ENCODE measurements at regions not wholly inside any gene's neighbourhood (a gene's known extent, or its start where the extent isn't known, plus 50 kb on each side); places are given as distances from the start of the nearest gene placed in this dataset.

DNA sequence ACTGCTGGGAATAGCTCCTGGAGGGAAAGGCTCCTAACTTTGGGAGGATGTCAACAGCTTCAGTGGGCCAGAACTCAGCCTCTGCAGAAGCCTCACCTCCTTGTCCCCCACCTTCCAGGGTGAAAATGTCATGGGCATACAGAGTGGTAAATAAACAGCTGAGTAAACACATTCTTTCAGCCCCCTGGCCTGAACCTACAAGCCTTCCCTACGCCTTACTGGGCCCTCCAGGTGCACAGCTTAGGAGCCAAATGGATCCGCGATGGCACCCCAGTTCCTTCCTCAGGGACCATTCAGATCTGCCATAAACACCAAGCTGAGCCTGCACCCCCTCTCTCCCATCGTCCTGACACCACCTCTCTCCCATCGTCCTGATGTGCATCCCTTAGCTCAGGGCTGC is 126.2 kb upstream of the IGF1R start:
- WGBS (ENCODE audit: insufficient coverage, insufficient read length), result no CpG with 5 or more reads among the region's 5 CpGs
- H3K36me3 ChIP-seq (ENCODE audit: control insufficient read depth, insufficient read depth, low read length), result no peaks in the 10 kb centered on the region

DNA sequence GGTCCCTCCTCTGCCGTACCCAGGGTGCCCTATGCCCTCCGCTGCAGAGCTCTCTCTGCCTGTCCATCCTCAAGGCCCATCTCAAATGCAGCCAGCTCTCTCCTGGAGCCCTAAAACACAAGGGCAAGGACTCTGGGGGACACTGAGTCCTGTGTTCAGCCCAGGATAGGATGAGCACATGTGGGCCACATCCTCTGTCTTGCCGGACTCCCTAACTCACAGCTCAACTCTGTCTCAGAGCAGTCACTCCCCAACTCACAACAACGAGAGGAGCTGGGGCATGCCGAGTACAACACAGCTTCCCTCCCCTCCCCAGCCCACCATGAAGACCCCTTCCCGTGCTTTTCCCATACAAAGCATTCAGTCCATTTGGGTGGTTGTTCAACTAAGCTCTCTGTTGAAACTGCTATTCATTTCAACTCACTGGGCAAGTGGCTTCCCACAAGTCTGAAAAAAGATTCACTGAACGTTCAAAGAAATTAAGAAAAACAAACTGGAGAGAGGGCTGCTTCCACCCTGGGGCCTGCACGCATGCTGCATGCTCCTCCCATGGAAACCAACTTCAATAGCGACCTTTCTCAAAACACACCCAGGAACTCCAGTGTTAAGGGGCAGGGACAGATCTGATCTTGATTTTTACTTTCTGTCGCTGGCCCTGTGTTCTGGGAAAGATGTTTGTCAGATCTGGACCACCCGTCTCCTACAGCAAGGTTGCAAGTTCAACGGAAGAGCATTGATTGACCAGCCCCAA is 124.3 kb upstream of the IGF1R start:
- H3K9me3 ChIP-seq (ENCODE audit: control insufficient read depth, insufficient read depth, low read length), result no peaks in the 10 kb centered on the region
- no peak overlapping the region for H3K4me3 ChIP-seq (ENCODE audit: low read length)
- no CpG with 5 or more reads among the region's 12 CpGs for WGBS (ENCODE audit: insufficient coverage, insufficient read length)
- DNase-seq (ENCODE audit: low read depth, low spot score), result no peak
- H3K27me3 ChIP-seq (ENCODE audit: control insufficient read depth, insufficient read depth, low read length), result no peaks in the 10 kb centered on the region
- no peaks in the 10 kb centered on the region for H3K36me3 ChIP-seq (ENCODE audit: control insufficient read depth, insufficient read depth, low read length)
- no peak overlapping the region for H3K27ac ChIP-seq (ENCODE audit: low read length)
- peaks cover 1% of the 10 kb centered on the region; the same call in 1 of the 2 replicates for H3K4me1 ChIP-seq (ENCODE audit: control insufficient read depth, insufficient read depth, low read length)

More for the DNA sequence above, 126.2 kb upstream of the IGF1R start:
- peaks cover 1% of the 10 kb centered on the region; the same call in 1 of the 2 replicates for H3K4me1 ChIP-seq (ENCODE audit: control insufficient read depth, insufficient read depth, low read length)
- H3K27me3 ChIP-seq (ENCODE audit: control insufficient read depth, insufficient read depth, low read length), result no peaks in the 10 kb centered on the region
- H3K9me3 ChIP-seq (ENCODE audit: control insufficient read depth, insufficient read depth, low read length), result no peaks in the 10 kb centered on the region
- no peak for DNase-seq (ENCODE audit: low read depth, low spot score)
- H3K4me3 ChIP-seq (ENCODE audit: low read length), result no peak overlapping the region
- no peak overlapping the region for H3K27ac ChIP-seq (ENCODE audit: low read length)

DNA sequence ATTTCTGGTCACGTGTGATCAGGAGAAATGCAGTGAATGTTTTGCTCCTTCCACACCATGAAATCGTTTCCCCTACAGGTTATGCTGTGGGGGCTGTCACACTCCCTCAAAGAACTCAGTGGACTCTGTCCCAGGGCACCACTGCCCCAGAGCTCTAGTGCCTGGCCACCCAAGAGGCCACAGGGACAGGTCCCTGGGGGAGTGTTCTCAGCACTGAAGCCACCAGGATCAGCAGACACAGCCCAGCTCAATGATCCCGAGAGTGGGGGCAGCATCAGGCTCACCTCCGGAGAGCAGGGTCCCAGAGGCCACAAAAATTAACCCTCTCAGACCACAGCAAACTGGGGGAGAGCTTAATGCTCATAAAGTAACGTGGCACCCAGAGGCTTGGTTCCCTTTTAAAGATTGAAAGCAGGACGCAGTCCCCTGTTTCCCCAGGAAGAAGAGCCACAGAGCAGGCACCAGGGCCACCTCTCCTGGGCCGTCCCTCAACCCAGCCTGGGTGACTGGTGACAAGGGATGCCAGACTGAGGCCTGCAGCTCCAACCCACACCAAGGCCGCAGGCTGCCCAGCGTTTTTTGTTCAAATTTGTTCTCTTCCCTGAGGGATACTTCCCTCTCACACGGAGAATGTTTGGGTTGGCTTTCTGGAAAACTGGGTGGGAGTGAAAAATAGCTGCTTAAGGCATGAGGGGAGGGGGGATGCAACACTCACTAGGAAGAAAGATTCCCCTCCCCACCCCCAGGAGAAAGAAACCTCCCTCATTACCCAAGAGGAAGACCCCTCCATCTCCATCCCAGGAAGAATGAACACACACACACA is 123.3 kb upstream of the IGF1R start:
- Histone ChIP-seq H3K9me3 (ENCODE audit: control insufficient read depth, insufficient read depth, low read length) (no peaks in the 10 kb centered on the region), H3K36me3 (ENCODE audit: control insufficient read depth, insufficient read depth, low read length) (no peaks in the 10 kb centered on the region), H3K4me1 (ENCODE audit: control insufficient read depth, insufficient read depth, low read length) (peaks cover 1% of the 10 kb centered on the region; the same call in 1 of the 2 replicates), H3K27me3 (ENCODE audit: control insufficient read depth, insufficient read depth, low read length) (no peaks in the 10 kb centered on the region), H3K4me3 (ENCODE audit: low read length) (no peak overlapping the region), H3K27ac (ENCODE audit: low read length) (no peak overlapping the region)
- DNase-seq (ENCODE audit: low read depth, low spot score), result no peak
- no CpG with 5 or more reads among the region's 10 CpGs for WGBS (ENCODE audit: insufficient coverage, insufficient read length)

DNA sequence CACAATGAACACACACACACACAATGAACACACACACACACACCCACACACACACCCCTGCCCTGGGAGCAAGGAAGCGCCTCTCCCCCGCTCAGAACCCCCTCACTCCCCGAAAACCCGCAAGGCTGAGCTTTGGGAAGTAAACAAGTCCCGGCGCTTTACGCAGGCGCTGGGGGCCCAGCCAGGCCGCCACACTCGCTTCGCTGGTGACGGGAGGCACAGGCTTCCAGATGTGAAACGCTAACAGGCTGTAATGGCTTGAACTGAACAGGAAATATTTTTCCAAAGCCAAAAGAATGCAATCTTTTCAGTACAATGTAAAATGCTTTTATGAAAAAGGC is 122.7 kb upstream of the IGF1R start:
- Histone ChIP-seq H3K36me3 (ENCODE audit: control insufficient read depth, insufficient read depth, low read length) (no peaks in the 10 kb centered on the region), H3K27me3 (ENCODE audit: control insufficient read depth, insufficient read depth, low read length) (no peaks in the 10 kb centered on the region), H3K27ac (ENCODE audit: low read length) (no peak overlapping the region), H3K4me1 (ENCODE audit: control insufficient read depth, insufficient read depth, low read length) (peaks cover 1% of the 10 kb centered on the region; the same call in 1 of the 2 replicates), H3K9me3 (ENCODE audit: control insufficient read depth, insufficient read depth, low read length) (no peaks in the 10 kb centered on the region), H3K4me3 (ENCODE audit: low read length) (no peak overlapping the region)
- no CpG with 5 or more reads among the region's 13 CpGs for WGBS (ENCODE audit: insufficient coverage, insufficient read length)
- DNase-seq (ENCODE audit: low read depth, low spot score), result no peak

DNA sequence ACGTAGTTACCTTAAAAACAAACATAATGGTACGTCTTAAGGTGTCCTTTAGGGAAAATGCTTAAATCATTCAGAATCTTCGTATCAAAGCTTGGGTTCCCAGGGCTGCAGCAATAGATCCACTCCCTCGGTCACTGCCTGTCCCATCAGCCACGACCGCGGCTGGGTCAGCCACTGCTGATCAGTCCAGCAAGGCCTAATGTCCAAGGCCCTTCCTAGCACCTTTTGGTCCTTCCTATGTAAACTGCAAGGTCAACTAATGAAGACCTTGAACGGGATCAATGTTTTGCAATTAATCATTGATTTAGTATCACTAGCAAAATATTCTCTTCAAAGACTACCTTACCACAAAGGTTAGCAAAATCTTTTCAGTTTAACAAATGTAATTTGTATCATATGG is 122.2 kb upstream of the IGF1R start:
- no peaks in the 10 kb centered on the region for H3K36me3 ChIP-seq (ENCODE audit: control insufficient read depth, insufficient read depth, low read length)
- no peaks in the 10 kb centered on the region for H3K9me3 ChIP-seq (ENCODE audit: control insufficient read depth, insufficient read depth, low read length)
- H3K27ac ChIP-seq (ENCODE audit: low read length), result no peak overlapping the region
- peaks cover 1% of the 10 kb centered on the region; the same call in 1 of the 2 replicates for H3K4me1 ChIP-seq (ENCODE audit: control insufficient read depth, insufficient read depth, low read length)
- DNase-seq (ENCODE audit: low read depth, low spot score), result no peak
- WGBS (ENCODE audit: insufficient coverage, insufficient read length), result no CpG with 5 or more reads among the region's 8 CpGs
- no peaks in the 10 kb centered on the region for H3K27me3 ChIP-seq (ENCODE audit: control insufficient read depth, insufficient read depth, low read length)
- H3K4me3 ChIP-seq (ENCODE audit: low read length), result no peak overlapping the region

DNA sequence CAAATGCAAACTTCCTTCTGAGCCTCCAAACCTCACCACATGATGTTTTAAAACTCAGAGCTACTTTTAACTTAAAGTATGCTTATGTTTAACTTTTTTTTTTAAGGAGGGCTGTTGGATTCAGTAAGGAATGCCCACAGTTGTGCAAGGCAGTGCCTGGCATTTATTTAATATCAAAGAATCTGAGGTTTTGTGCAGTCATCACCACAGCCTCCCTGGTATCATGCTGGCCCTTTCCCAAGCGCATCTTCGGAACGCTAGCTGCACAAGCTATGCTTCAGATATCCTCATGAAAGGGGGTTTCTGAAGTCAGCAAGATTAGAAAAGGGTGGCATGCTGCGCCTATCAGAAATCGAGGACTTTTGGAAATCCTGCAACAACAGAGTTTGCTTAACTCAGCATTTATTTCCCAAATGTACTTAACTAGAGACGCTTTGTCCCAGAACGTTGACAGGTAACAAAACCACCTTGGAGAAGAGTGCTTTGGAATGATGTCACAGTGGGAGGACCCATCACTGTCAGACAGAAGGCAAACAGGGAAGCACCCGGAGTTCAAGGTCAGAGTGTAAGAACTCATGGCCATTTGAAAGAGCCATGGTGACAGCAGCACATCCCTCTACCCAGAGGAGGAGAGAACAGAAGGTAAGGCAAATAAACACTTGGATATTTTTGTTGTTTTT is 120.2 kb upstream of the IGF1R start:
- H3K27ac ChIP-seq (ENCODE audit: low read length), result no peak overlapping the region
- no peaks in the 10 kb centered on the region for H3K27me3 ChIP-seq (ENCODE audit: control insufficient read depth, insufficient read depth, low read length)
- H3K4me1 ChIP-seq (ENCODE audit: control insufficient read depth, insufficient read depth, low read length), result peaks cover 1% of the 10 kb centered on the region; the same call in 1 of the 2 replicates
- WGBS (ENCODE audit: insufficient coverage, insufficient read length), result no CpG with 5 or more reads among the region's 8 CpGs
- no peak for DNase-seq (ENCODE audit: low read depth, low spot score)
- no peak overlapping the region for H3K4me3 ChIP-seq (ENCODE audit: low read length)
- no peaks in the 10 kb centered on the region for H3K36me3 ChIP-seq (ENCODE audit: control insufficient read depth, insufficient read depth, low read length)
- H3K9me3 ChIP-seq (ENCODE audit: control insufficient read depth, insufficient read depth, low read length), result no peaks in the 10 kb centered on the region

DNA sequence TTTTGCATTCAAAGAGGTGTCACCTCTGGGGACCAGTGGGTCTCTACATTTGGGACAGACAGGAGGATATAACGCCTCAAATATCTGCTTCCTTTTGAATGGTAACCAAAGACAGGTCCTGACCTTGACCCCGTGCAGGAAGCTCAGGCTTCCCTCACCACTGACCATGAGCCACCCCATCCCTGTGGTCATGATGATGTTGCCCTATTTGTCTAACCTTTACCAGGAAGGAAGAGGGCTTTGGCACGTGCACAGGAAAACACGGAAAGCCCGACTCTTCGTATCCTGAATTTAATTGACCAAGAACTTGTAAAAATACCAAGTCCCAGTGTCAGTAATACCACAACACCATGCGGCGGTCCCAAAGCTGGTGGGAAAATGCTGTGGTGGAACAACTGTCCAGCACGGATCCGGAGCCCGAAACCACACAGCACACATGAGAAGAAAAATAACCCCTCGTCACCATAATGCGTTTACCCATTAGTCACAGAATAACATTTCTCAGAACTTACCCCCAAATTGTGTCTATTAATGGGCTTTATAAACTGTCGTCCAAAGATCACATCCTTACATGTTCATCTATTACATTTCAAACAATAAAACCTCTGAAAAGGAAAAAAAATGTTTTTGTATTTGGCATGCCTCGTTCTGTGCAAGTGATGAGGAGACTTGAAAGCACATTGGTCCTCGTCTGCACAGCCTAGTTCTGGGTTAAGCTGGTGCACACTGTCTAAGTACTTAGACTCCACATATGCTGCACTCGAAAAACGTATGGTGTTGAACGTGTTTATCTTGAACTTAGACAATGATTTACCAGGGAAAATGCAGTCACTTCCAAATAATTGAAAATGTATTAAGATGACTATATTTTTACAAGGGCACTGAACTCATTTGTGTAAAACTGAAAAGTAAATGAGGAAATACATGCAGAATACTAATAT is 118.9 kb upstream of the IGF1R start:
- H3K9me3 ChIP-seq (ENCODE audit: control insufficient read depth, insufficient read depth, low read length), result no peaks in the 10 kb centered on the region
- no peaks in the 10 kb centered on the region for H3K27me3 ChIP-seq (ENCODE audit: control insufficient read depth, insufficient read depth, low read length)
- H3K4me1 ChIP-seq (ENCODE audit: control insufficient read depth, insufficient read depth, low read length), result no peaks in the 10 kb centered on the region
- no peak overlapping the region for H3K4me3 ChIP-seq (ENCODE audit: low read length)
- H3K36me3 ChIP-seq (ENCODE audit: control insufficient read depth, insufficient read depth, low read length), result no peaks in the 10 kb centered on the region
- H3K27ac ChIP-seq (ENCODE audit: low read length), result no peak overlapping the region
- no peak for DNase-seq (ENCODE audit: low read depth, low spot score)
- WGBS (ENCODE audit: insufficient coverage, insufficient read length), result no CpG with 5 or more reads among the region's 19 CpGs

DNA sequence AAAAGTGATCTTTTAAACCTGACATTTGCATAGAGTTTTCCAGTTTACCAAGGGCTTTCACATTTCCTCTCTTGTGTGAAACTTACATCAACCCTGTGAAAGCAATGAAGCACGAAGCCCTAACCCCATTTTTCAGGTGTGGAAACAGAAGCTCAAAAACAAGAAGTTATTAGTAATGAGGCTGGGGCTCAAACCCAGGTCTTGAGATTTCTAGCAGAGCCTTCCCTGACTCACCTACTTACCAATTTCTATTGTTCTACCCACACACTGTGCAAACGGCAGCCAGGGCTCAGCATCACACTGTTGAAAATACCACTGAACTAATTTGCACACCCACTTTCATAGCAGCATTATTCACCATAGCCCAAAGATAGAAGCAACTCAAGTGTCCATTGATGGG is 117.8 kb upstream of the IGF1R start:
- Histone ChIP-seq H3K27ac (ENCODE audit: low read length) (no peak overlapping the region), H3K4me3 (ENCODE audit: low read length) (no peak overlapping the region), H3K36me3 (ENCODE audit: control insufficient read depth, insufficient read depth, low read length) (no peaks in the 10 kb centered on the region), H3K9me3 (ENCODE audit: control insufficient read depth, insufficient read depth, low read length) (no peaks in the 10 kb centered on the region), H3K4me1 (ENCODE audit: control insufficient read depth, insufficient read depth, low read length) (no peaks in the 10 kb centered on the region), H3K27me3 (ENCODE audit: control insufficient read depth, insufficient read depth, low read length) (no peaks in the 10 kb centered on the region)
- no CpG with 5 or more reads among the region's 2 CpGs for WGBS (ENCODE audit: insufficient coverage, insufficient read length)
- DNase-seq (ENCODE audit: low read depth, low spot score), result no peak

DNA sequence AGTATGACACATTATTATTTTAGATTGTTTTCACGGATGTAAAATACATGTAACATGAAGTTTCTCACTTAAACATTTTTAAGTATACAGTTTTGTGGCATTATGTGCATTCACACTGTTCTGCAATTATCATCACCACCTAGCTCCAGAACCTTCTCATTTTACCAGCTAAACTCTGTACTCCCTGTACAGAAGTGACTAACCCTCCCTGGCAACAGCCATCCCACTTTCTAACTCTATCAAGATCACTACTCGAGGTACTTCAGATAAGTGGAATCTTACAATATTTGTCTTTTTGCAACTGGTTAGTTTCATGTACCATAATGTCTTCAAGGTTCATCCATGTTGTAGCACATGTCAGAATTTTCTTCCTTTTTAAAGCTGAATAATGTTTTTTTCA is 116.3 kb upstream of the IGF1R start:
- Histone ChIP-seq H3K4me1 (ENCODE audit: control insufficient read depth, insufficient read depth, low read length) (no peaks in the 10 kb centered on the region), H3K4me3 (ENCODE audit: low read length) (no peak overlapping the region), H3K27ac (ENCODE audit: low read length) (no peak overlapping the region), H3K27me3 (ENCODE audit: control insufficient read depth, insufficient read depth, low read length) (no peaks in the 10 kb centered on the region), H3K9me3 (ENCODE audit: control insufficient read depth, insufficient read depth, low read length) (no peaks in the 10 kb centered on the region), H3K36me3 (ENCODE audit: control insufficient read depth, insufficient read depth, low read length) (no peaks in the 10 kb centered on the region)
- DNase-seq (ENCODE audit: low read depth, low spot score), result no peak
- no CpG with 5 or more reads among the region's 2 CpGs for WGBS (ENCODE audit: insufficient coverage, insufficient read length)

DNA sequence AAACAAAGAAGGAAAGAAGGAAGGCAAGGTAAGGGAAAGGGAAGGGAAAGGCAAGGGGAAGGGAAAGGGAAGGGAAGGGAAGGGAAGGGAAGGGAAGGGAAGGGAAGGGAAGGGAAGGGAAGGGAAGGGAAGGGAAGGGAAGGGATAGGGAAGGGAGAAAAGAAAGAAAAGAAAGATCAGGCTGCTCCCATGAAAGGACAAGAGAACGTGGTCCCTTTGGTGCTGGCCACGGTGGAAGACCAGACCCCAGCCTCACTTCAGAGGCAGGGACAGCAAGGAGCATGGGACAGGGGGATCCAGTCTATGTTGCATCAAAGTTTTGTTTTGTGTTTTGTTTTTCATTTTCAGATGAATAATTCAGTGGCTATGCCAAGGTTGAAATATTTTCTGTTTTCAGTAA is 111.4 kb upstream of the IGF1R start:
- Histone ChIP-seq H3K4me3 (ENCODE audit: low read length) (no peak overlapping the region), H3K27me3 (ENCODE audit: control insufficient read depth, insufficient read depth, low read length) (no peaks in the 10 kb centered on the region), H3K36me3 (ENCODE audit: control insufficient read depth, insufficient read depth, low read length) (no peaks in the 10 kb centered on the region), H3K9me3 (ENCODE audit: control insufficient read depth, insufficient read depth, low read length) (no peaks in the 10 kb centered on the region), H3K27ac (ENCODE audit: low read length) (no peak overlapping the region), H3K4me1 (ENCODE audit: control insufficient read depth, insufficient read depth, low read length) (no peaks in the 10 kb centered on the region)
- no peak for DNase-seq (ENCODE audit: low read depth, low spot score)
- WGBS (ENCODE audit: insufficient coverage, insufficient read length), result no CpG with 5 or more reads among the region's 2 CpGs
